ENCODE measurements at regions not wholly inside any gene's neighbourhood (a gene's known extent, or its start where the extent isn't known, plus 50 kb on each side); places are given as distances from the start of the nearest gene placed in this dataset.

DNA sequence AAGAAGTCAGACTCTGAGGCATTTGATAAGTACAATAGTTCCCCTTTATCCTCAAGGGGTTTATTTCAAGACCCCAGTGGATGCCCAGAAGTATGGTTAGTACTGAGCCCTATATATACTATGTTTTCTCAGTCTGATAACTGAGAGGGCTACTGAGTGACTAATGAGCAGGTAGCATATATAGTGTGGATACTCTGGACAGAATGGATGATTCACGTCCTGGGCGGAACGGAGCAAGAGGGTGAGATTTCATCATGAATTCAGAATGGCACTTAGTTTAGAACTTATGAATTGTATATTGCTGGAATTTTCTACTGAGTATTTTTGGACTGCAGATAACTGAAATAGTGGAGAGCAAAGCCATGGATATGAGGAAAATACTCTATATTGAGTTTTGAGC lies 457.6 kb downstream of the PLK2 start:
- Mint-ChIP-seq H3K27me3 (ENCODE audit: low read depth) (no peaks in the 10 kb centered on the region), H3K36me3 (ENCODE audit: low read depth) (no peaks in the 10 kb centered on the region), H3K9me3 (peaks cover 4% of the 10 kb centered on the region), H3K27ac (ENCODE audit: unreplicated experiment) (no peak overlapping the region), H3K4me1 (no peaks in the 10 kb centered on the region), H3K4me3 (no peak overlapping the region)
- TF ChIP-seq, protein P1, sequence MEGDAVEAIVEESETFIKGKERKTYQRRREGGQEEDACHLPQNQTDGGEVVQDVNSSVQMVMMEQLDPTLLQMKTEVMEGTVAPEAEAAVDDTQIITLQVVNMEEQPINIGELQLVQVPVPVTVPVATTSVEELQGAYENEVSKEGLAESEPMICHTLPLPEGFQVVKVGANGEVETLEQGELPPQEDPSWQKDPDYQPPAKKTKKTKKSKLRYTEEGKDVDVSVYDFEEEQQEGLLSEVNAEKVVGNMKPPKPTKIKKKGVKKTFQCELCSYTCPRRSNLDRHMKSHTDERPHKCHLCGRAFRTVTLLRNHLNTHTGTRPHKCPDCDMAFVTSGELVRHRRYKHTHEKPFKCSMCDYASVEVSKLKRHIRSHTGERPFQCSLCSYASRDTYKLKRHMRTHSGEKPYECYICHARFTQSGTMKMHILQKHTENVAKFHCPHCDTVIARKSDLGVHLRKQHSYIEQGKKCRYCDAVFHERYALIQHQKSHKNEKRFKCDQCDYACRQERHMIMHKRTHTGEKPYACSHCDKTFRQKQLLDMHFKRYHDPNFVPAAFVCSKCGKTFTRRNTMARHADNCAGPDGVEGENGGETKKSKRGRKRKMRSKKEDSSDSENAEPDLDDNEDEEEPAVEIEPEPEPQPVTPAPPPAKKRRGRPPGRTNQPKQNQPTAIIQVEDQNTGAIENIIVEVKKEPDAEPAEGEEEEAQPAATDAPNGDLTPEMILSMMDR (conservative IDR thresholded peaks at IDR 0.05): no peak
- no peak for DNase-seq (ENCODE audit: low read depth, low spot score)

DNA sequence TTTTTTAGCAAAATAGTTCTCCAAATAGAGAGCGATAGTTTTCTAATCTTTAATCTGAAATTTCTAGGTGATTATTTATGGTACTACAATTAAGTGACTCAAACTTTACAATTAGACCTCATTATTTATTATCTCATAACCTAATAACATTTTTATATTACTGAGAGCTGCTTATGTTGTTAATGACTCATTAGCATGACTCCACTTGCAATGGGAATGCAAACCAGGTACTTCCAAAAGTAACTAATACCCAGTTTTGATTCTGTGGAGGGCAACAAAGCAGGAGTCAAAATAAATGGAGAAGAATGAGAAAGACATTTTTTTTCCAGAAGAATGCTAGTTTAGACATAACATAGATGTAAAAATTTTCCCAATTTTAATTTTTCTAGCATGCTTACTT lies 466.0 kb downstream of the PLK2 start:
- no peaks in the 10 kb centered on the region for H3K4me1 Mint-ChIP-seq
- H3K36me3 Mint-ChIP-seq (ENCODE audit: low read depth): no peaks in the 10 kb centered on the region
- no peak for DNase-seq (ENCODE audit: low read depth, low spot score)
- no peak overlapping the region for H3K4me3 Mint-ChIP-seq
- H3K27me3 Mint-ChIP-seq (ENCODE audit: low read depth): no peaks in the 10 kb centered on the region
- H3K9me3 Mint-ChIP-seq: peaks cover 2% of the 10 kb centered on the region
- TF ChIP-seq, protein P1 (conservative IDR thresholded peaks at IDR 0.05): no peak
- no peak overlapping the region for H3K27ac Mint-ChIP-seq (ENCODE audit: unreplicated experiment)

DNA sequence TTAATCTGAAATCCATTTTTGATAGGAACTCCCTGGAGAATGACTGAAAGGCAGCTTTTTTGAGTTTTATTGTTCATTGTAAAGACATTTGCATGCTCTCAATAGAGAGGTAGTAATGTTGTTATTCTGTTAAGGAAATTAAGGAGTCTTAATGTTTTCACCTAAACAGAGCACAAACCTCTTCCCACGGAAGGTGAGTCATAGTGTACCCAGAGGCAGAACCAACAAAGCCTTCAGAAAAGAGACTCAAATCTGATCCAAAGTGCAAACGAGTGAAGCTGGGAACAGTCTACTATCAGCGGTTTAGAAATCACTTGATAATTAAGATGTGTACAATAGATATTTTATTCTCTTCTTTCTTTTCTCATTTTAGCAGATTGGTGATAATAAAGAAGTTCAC lies 470.5 kb downstream of the PLK2 start:
- TF ChIP-seq, protein P1 (conservative IDR thresholded peaks at IDR 0.05): no peak
- Mint-ChIP-seq H3K27me3 (ENCODE audit: low read depth) (no peaks in the 10 kb centered on the region), H3K4me1 (no peaks in the 10 kb centered on the region), H3K4me3 (no peak overlapping the region), H3K36me3 (ENCODE audit: low read depth) (no peaks in the 10 kb centered on the region), H3K27ac (ENCODE audit: unreplicated experiment) (no peak overlapping the region), H3K9me3 (no peaks in the 10 kb centered on the region)
- DNase-seq (ENCODE audit: low read depth, low spot score): no peak

DNA sequence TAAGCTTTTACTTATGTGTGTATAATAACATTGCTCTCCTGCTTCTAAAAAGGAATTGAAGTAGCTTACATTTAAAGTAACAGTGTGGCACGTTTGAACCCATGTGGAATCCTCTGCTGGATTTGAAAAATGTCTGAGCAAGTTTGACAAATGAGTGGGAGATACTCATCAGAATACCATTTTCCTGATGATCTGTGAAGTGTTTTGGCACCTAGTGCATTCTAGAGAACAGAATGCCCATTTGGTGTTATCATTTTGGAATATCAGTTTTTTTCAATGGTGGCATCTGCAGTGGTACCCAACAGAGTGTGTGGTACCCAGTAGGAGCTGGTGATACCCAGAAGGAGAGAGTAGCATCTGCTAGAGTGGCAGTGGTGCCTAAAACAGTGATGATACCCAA lies 471.1 kb downstream of the PLK2 start:
- no peak overlapping the region for H3K4me3 Mint-ChIP-seq
- TF ChIP-seq, protein P1 (conservative IDR thresholded peaks at IDR 0.05): no peak

DNA sequence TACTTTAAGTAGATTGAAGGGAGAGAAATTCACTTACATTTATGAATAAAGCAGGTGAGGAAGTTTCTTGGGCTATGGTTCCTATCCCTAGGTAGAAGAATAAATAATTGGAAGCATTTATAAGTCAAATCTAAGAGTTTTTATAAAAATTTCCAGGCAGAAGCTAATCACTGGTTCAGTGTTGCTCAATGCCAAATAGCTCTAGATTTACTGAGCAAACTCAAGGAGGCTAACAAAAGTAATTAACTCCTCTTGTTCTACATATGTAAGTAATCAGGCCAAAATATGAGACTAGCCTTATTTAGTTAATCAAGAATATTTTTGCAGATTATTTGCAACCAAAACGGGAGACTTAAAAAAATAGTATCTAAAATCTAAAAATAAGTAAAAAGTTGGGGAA lies 472.3 kb downstream of the PLK2 start:
- DNase-seq (ENCODE audit: low read depth, low spot score): no peak
- H3K27me3 Mint-ChIP-seq (ENCODE audit: low read depth): no peaks in the 10 kb centered on the region
- no peaks in the 10 kb centered on the region for H3K36me3 Mint-ChIP-seq (ENCODE audit: low read depth)
- no peaks in the 10 kb centered on the region for H3K4me1 Mint-ChIP-seq
- no peak overlapping the region for H3K4me3 Mint-ChIP-seq
- H3K27ac Mint-ChIP-seq (ENCODE audit: unreplicated experiment): no peak overlapping the region
- TF ChIP-seq, protein P1 (conservative IDR thresholded peaks at IDR 0.05): no peak
- no peaks in the 10 kb centered on the region for H3K9me3 Mint-ChIP-seq

More for the DNA sequence above, 471.1 kb downstream of the PLK2 start:
- DNase-seq (ENCODE audit: low read depth, low spot score): no peak
- H3K27me3 Mint-ChIP-seq (ENCODE audit: low read depth): no peaks in the 10 kb centered on the region
- no peaks in the 10 kb centered on the region for H3K36me3 Mint-ChIP-seq (ENCODE audit: low read depth)
- no peak overlapping the region for H3K27ac Mint-ChIP-seq (ENCODE audit: unreplicated experiment)
- H3K9me3 Mint-ChIP-seq: no peaks in the 10 kb centered on the region
- no peaks in the 10 kb centered on the region for H3K4me1 Mint-ChIP-seq
